ENCODE measurements at regions not wholly inside any gene's neighbourhood (a gene's known extent, or its start where the extent isn't known, plus 50 kb on each side); places are given as distances from the start of the nearest gene placed in this dataset.

DNA sequence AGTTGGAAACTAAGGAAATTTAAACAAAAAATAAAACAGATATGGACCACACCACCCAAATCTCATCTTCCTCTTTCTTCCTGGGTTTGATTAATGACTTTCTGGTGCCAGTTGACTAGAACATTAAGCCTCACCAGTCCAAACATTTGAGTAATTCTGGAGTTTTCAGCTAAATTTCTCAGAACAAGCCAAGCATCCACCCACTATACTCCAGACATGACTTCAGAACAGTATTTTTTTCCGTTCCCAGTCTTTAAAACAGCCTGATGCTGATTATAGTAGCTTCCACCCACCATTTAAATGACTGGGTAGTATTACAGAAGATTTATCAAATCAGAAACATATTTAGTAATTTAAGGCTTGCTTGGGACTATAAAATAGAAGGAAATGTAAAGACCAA lies 230.9 kb upstream of the UBASH3B start:
- TF ChIP-seq, protein P1, sequence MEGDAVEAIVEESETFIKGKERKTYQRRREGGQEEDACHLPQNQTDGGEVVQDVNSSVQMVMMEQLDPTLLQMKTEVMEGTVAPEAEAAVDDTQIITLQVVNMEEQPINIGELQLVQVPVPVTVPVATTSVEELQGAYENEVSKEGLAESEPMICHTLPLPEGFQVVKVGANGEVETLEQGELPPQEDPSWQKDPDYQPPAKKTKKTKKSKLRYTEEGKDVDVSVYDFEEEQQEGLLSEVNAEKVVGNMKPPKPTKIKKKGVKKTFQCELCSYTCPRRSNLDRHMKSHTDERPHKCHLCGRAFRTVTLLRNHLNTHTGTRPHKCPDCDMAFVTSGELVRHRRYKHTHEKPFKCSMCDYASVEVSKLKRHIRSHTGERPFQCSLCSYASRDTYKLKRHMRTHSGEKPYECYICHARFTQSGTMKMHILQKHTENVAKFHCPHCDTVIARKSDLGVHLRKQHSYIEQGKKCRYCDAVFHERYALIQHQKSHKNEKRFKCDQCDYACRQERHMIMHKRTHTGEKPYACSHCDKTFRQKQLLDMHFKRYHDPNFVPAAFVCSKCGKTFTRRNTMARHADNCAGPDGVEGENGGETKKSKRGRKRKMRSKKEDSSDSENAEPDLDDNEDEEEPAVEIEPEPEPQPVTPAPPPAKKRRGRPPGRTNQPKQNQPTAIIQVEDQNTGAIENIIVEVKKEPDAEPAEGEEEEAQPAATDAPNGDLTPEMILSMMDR (IDR thresholded peaks at IDR 0.05; ENCODE audit: insufficient read depth, low read depth, low read length) = no peak
- TF ChIP-seq EZH2 (IDR thresholded peaks at IDR 0.05; ENCODE audit: insufficient read depth, low read length) = no peak

Data from astrocyte (in vitro differentiated cells and primary cell).